Right kidney (tissue), 1 donor: ENCODE measurements at regions not wholly inside any gene's neighbourhood (a gene's known extent, or its start where the extent isn't known, plus 50 kb on each side); places are given as distances from the start of the nearest gene placed in this dataset.
"Not testable (repeated sequence)": the region's sequence is repeated elsewhere in the genome, so short reads cannot be mapped to it uniquely, and the experiment has no call there.

ENCODE experiments used
- DNase-seq: peaks from one replicate; pipeline ENCODE4 v3.0.0-alpha.2; 2016

GRCh38 chr6:101113468-101114260 is 232.5 kb upstream of the ASCC3 start:
- DNase-seq, result no peak

GRCh38 chr6:101114703-101115102 is 233.6 kb upstream of the ASCC3 start:
- peak; percentile 30 for DNase-seq

GRCh38 chr6:101116337-101116736 is 235.2 kb upstream of the ASCC3 start:
- no peak for DNase-seq

GRCh38 chr6:101117393-101118135 is 236.4 kb upstream of the ASCC3 start:
- DNase-seq, result no peak

GRCh38 chr6:101118136-101118396 is 236.9 kb upstream of the ASCC3 start:
- no peak for DNase-seq

GRCh38 chr6:101120747-101121146 is 239.6 kb upstream of the ASCC3 start:
- DNase-seq, result no peak

GRCh38 chr6:101125380-101125971 is 244.3 kb upstream of the ASCC3 start:
- no peak for DNase-seq

GRCh38 chr6:101126501-101126900 is 245.4 kb upstream of the ASCC3 start:
- no peak for DNase-seq

- no peak for DNase-seq
Measured at GRCh38 chr6:101129851-101130250, 248.7 kb upstream of the ASCC3 start.

- DNase-seq, result no peak
Measured at GRCh38 chr6:101146389-101146788, 247.1 kb upstream of the GRIK2 start.

- DNase-seq, result no peak
Measured at GRCh38 chr6:101150226-101150625, 243.3 kb upstream of the GRIK2 start.

GRCh38 chr6:101157638-101158037 is 235.9 kb upstream of the GRIK2 start:
- DNase-seq, result not testable (repeated sequence)

GRCh38 chr6:101163611-101164010 is 229.9 kb upstream of the GRIK2 start:
- no peak for DNase-seq

- no peak for DNase-seq
Measured at GRCh38 chr6:101167638-101168037, 225.9 kb upstream of the GRIK2 start.

GRCh38 chr6:101171049-101171448 is 222.5 kb upstream of the GRIK2 start:
- not testable (repeated sequence) for DNase-seq

GRCh38 chr6:101178748-101179147 is 214.8 kb upstream of the GRIK2 start:
- no peak for DNase-seq

- no peak for DNase-seq
Measured at GRCh38 chr6:101181006-101181405, 212.5 kb upstream of the GRIK2 start.

GRCh38 chr6:101188285-101188798 is 205.2 kb upstream of the GRIK2 start:
- not testable (repeated sequence) for DNase-seq

- no peak for DNase-seq
Measured at GRCh38 chr6:101195588-101195987, 197.9 kb upstream of the GRIK2 start.

- no peak for DNase-seq
Measured at GRCh38 chr6:101199441-101199840, 194.1 kb upstream of the GRIK2 start.

- DNase-seq, result no peak
Measured at GRCh38 chr6:101202867-101203374, 190.6 kb upstream of the GRIK2 start.

GRCh38 chr6:101203664-101204063 is 189.8 kb upstream of the GRIK2 start:
- no peak for DNase-seq

- no peak for DNase-seq
Measured at GRCh38 chr6:101208152-101208551, 185.4 kb upstream of the GRIK2 start.
